ENCODE measurements at regions not wholly inside any gene's neighbourhood (a gene's known extent, or its start where the extent isn't known, plus 50 kb on each side); places are given as distances from the start of the nearest gene placed in this dataset.

- Histone ChIP-seq H4K20me1 (ENCODE audit: insufficient read depth) (no peaks in the 10 kb centered on the region), H3F3A (ENCODE audit: insufficient read depth, low read length, poor library complexity, severe bottlenecking) (peaks cover 5% of the 10 kb centered on the region), H3K36me3 (ENCODE audit: insufficient read depth, low read length) (no peaks in the 10 kb centered on the region), H3K9me2 (ENCODE audit: insufficient read depth, low read length) (no peaks in the 10 kb centered on the region), H3K27ac (ENCODE audit: low read length) (no peak overlapping the region), H3K27me3 (ENCODE audit: insufficient read depth, low read depth, low read length) (no peaks in the 10 kb centered on the region), H3K9me3 (ENCODE audit: low read length) (no peaks in the 10 kb centered on the region), H3K4me2 (ENCODE audit: low read length) (no peak overlapping the region), H3K79me2 (replicated peaks; ENCODE audit: insufficient read depth, low read length) (no peaks in the 10 kb centered on the region), H3K4me3 (ENCODE audit: low read length) (no peak overlapping the region), H3K9ac (ENCODE audit: low read length) (no peak overlapping the region), H2AFZ (ENCODE audit: low read depth, low read length) (no peak overlapping the region)
- TF ChIP-seq POLR2AphosphoS5 (IDR thresholded peaks at IDR 0.05) (no peak), EZH2 (IDR thresholded peaks at IDR 0.05; ENCODE audit: borderline replicate concordance, insufficient read depth, low read length, poor library complexity, severe bottlenecking) (no peak), TAF1 (IDR thresholded peaks at IDR 0.05; ENCODE audit: low read depth) (no peak), MXI1 (conservative IDR thresholded peaks at IDR 0.05; ENCODE audit: poor library complexity, severe bottlenecking) (no peak), CTCF (IDR thresholded peaks at IDR 0.05; ENCODE audit: poor library complexity, severe bottlenecking) (no peak), SMC3 (conservative IDR thresholded peaks at IDR 0.05; ENCODE audit: poor library complexity) (no peak), EP300 (conservative IDR thresholded peaks at IDR 0.05; ENCODE audit: poor library complexity, severe bottlenecking) (no peak), RAD21 (conservative IDR thresholded peaks at IDR 0.05) (no peak)
- TF ChIP-seq, protein P1, sequence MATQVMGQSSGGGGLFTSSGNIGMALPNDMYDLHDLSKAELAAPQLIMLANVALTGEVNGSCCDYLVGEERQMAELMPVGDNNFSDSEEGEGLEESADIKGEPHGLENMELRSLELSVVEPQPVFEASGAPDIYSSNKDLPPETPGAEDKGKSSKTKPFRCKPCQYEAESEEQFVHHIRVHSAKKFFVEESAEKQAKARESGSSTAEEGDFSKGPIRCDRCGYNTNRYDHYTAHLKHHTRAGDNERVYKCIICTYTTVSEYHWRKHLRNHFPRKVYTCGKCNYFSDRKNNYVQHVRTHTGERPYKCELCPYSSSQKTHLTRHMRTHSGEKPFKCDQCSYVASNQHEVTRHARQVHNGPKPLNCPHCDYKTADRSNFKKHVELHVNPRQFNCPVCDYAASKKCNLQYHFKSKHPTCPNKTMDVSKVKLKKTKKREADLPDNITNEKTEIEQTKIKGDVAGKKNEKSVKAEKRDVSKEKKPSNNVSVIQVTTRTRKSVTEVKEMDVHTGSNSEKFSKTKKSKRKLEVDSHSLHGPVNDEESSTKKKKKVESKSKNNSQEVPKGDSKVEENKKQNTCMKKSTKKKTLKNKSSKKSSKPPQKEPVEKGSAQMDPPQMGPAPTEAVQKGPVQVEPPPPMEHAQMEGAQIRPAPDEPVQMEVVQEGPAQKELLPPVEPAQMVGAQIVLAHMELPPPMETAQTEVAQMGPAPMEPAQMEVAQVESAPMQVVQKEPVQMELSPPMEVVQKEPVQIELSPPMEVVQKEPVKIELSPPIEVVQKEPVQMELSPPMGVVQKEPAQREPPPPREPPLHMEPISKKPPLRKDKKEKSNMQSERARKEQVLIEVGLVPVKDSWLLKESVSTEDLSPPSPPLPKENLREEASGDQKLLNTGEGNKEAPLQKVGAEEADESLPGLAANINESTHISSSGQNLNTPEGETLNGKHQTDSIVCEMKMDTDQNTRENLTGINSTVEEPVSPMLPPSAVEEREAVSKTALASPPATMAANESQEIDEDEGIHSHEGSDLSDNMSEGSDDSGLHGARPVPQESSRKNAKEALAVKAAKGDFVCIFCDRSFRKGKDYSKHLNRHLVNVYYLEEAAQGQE (IDR thresholded peaks at IDR 0.05; ENCODE audit: borderline replicate concordance): no peak
These were observed 119.9 kb upstream of the CADPS start for GRCh38 chr3:62995119-62995518.

DNA sequence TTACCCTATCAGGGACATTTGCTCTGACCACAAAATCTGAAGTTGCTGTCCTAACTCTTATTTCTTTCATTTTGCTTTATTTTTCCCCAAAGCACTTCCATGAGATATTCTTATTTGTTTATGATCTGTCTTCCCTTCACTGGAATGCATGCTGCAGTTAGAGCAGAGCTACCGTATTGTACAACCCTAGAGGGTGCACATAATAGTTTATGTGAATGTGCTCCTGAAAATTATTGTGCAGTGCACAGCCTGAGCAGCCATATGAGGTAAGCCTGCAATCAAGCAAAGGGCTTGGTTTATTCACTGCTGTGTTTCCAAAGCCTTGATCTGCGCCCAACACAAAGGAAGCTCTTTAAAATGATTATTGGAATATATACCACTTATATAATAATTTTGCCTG, 120.3 kb upstream of the CADPS start:
- Histone ChIP-seq H2AFZ (ENCODE audit: low read depth, low read length) (no peak overlapping the region), H4K20me1 (ENCODE audit: insufficient read depth) (no peaks in the 10 kb centered on the region), H3K9ac (ENCODE audit: low read length) (no peak overlapping the region), H3K36me3 (ENCODE audit: insufficient read depth, low read length) (no peaks in the 10 kb centered on the region), H3K27me3 (ENCODE audit: insufficient read depth, low read depth, low read length) (no peaks in the 10 kb centered on the region), H3K9me3 (ENCODE audit: low read length) (no peaks in the 10 kb centered on the region), H3K79me2 (replicated peaks; ENCODE audit: insufficient read depth, low read length) (no peaks in the 10 kb centered on the region), H3K4me3 (ENCODE audit: low read length) (no peak overlapping the region), H3K9me2 (ENCODE audit: insufficient read depth, low read length) (no peaks in the 10 kb centered on the region), H3F3A (ENCODE audit: insufficient read depth, low read length, poor library complexity, severe bottlenecking) (peaks cover 5% of the 10 kb centered on the region), H3K4me2 (ENCODE audit: low read length) (no peak overlapping the region), H3K27ac (ENCODE audit: low read length) (no peak overlapping the region)
- TF ChIP-seq EP300 (conservative IDR thresholded peaks at IDR 0.05; ENCODE audit: poor library complexity, severe bottlenecking) (no peak), POLR2AphosphoS5 (IDR thresholded peaks at IDR 0.05) (no peak), TAF1 (IDR thresholded peaks at IDR 0.05; ENCODE audit: low read depth) (no peak), EZH2 (IDR thresholded peaks at IDR 0.05; ENCODE audit: borderline replicate concordance, insufficient read depth, low read length, poor library complexity, severe bottlenecking) (no peak), RAD21 (conservative IDR thresholded peaks at IDR 0.05) (no peak), MXI1 (conservative IDR thresholded peaks at IDR 0.05; ENCODE audit: poor library complexity, severe bottlenecking) (no peak), CTCF (IDR thresholded peaks at IDR 0.05; ENCODE audit: poor library complexity, severe bottlenecking) (no peak), SMC3 (conservative IDR thresholded peaks at IDR 0.05; ENCODE audit: poor library complexity) (no peak)
- TF ChIP-seq, protein P1 (IDR thresholded peaks at IDR 0.05; ENCODE audit: borderline replicate concordance): no peak

All from neural cell (in vitro differentiated cells).